ENCODE measurements at regions not wholly inside any gene's neighbourhood (a gene's known extent, or its start where the extent isn't known, plus 50 kb on each side); places are given as distances from the start of the nearest gene placed in this dataset.
"Not testable (repeated sequence)": the region's sequence is repeated elsewhere in the genome, so short reads cannot be mapped to it uniquely, and the experiment has no call there.

DNA sequence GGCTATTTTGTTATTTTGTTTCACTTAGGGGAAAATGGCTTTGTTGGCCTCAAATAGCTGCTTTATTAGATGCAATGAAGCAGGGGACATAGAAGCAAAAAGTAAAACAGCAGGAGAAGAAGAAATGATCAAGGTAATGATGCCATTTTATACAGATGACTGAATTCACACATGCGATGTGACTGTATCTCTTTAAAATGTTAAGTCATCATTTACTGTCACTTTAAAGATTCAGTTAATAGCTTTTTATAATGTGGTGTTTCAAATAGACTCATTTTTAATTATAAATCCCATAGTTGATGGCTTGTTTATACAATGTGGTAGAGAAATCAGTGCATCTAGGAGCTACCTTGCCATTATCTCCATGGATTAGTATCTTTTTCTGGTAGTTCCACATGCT lies 863.9 kb upstream of the DEFB115 start:
- TF ChIP-seq EZH2phosphoT487 (conservative IDR thresholded peaks at IDR 0.05; ENCODE audit: low read length) = not testable (repeated sequence)
- TF ChIP-seq, protein P1, sequence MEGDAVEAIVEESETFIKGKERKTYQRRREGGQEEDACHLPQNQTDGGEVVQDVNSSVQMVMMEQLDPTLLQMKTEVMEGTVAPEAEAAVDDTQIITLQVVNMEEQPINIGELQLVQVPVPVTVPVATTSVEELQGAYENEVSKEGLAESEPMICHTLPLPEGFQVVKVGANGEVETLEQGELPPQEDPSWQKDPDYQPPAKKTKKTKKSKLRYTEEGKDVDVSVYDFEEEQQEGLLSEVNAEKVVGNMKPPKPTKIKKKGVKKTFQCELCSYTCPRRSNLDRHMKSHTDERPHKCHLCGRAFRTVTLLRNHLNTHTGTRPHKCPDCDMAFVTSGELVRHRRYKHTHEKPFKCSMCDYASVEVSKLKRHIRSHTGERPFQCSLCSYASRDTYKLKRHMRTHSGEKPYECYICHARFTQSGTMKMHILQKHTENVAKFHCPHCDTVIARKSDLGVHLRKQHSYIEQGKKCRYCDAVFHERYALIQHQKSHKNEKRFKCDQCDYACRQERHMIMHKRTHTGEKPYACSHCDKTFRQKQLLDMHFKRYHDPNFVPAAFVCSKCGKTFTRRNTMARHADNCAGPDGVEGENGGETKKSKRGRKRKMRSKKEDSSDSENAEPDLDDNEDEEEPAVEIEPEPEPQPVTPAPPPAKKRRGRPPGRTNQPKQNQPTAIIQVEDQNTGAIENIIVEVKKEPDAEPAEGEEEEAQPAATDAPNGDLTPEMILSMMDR (IDR thresholded peaks at IDR 0.05; ENCODE audit: insufficient read depth, low read length, poor library complexity, severe bottlenecking) = not testable (repeated sequence)

All from SU-DHL-6 (cell line).